ENCODE measurements at regions not wholly inside any gene's neighbourhood (a gene's known extent, or its start where the extent isn't known, plus 50 kb on each side); places are given as distances from the start of the nearest gene placed in this dataset.

- H3K27ac ChIP-seq (ENCODE audit: low read depth, low read length): no peak overlapping the region
- no peaks in the 10 kb centered on the region for H3K36me3 ChIP-seq (ENCODE audit: control insufficient read depth in 2 of 4, insufficient read depth in 4 of 4, low read length in 3 of 4)
- no peak overlapping the region for H3K23ac ChIP-seq (ENCODE audit: insufficient read length)
- H3K9me3 ChIP-seq (ENCODE audit: insufficient read depth in 2 of 2, low read depth in 1 of 2, low read length in 1 of 2): no peaks in the 10 kb centered on the region
- no peaks in the 10 kb centered on the region for H3K79me2 ChIP-seq (ENCODE audit: control insufficient read depth in 1 of 2, insufficient read depth in 2 of 2, low read length in 2 of 2)
- H2BK5ac ChIP-seq (ENCODE audit: low read depth, low read length): no peak overlapping the region
- H2AK5ac ChIP-seq (ENCODE audit: low read depth, low read length): no peak overlapping the region
- H4K5ac ChIP-seq (ENCODE audit: insufficient read length, low read depth, low read length): no peak overlapping the region
- H3K18ac ChIP-seq (ENCODE audit: extremely low read depth, low read length): no peak overlapping the region
- ChIA-PET POLR2A (ENCODE audit: partially characterized antibody) (no interaction called here), CTCF (ENCODE audit: partially characterized antibody) (no interaction called here)
- DNase-seq (ENCODE audit: low read depth in 1 of 2, low spot score in 2 of 2) (no peak), FAIRE-seq (no peak)
- WGBS, 2 experiments (ENCODE audit: extremely low coverage in 1 of 2, insufficient coverage in 1 of 2, insufficient read length in 1 of 2, insufficient replicate concordance in 2 of 2, low coverage in 1 of 2, low lambda C conversion rate in 2 of 2, missing lambda C conversion rate in 1 of 2): 88% methylated on average over 2 of the region's 2 CpGs; no CpG with 5 or more reads in 1 of the 2 experiments
- H3K4me1 ChIP-seq (replicated peaks in 1 of 4; ENCODE audit: control insufficient read depth in 3 of 4, insufficient read depth in 4 of 4, low read length in 3 of 4): no peaks in the 10 kb centered on the region
- H2AFZ ChIP-seq (ENCODE audit: low read length): no peak overlapping the region
- H4K91ac ChIP-seq (replicated peaks; ENCODE audit: insufficient read length, low read length): no peak overlapping the region
- no peak overlapping the region for H3K56ac ChIP-seq (replicated peaks; ENCODE audit: insufficient read length, low read depth, low read length)
- H3K4me2 ChIP-seq (ENCODE audit: insufficient read depth in 1 of 2, low read depth in 2 of 2, low read length in 2 of 2): no peak overlapping the region
- H3K79me1 ChIP-seq (ENCODE audit: low read depth, low read length): no peaks in the 10 kb centered on the region
- no peak overlapping the region for H2BK20ac ChIP-seq (ENCODE audit: low read length)
- no peaks in the 10 kb centered on the region for H4K20me1 ChIP-seq (replicated peaks in 1 of 2; ENCODE audit: control insufficient read depth in 1 of 2, insufficient read depth in 2 of 2, low read length in 2 of 2)
- no peak overlapping the region for H4K8ac ChIP-seq (ENCODE audit: extremely low read depth, insufficient read depth, low read length)
- no peak overlapping the region for H2BK15ac ChIP-seq (ENCODE audit: low read length)
- no peak overlapping the region for H3K4me3 ChIP-seq (ENCODE audit: extremely low read depth in 1 of 4, insufficient read depth in 2 of 4, low read depth in 3 of 4, low read length in 4 of 4)
- H3K27me3 ChIP-seq (replicated peaks in 1 of 4; ENCODE audit: control insufficient read depth in 3 of 4, extremely low read depth in 1 of 4, insufficient read depth in 3 of 4, low read length in 3 of 4): no peaks in the 10 kb centered on the region
- no peaks in the 10 kb centered on the region for H3K23me2 ChIP-seq (ENCODE audit: low read depth, low read length)
- H2BK12ac ChIP-seq (ENCODE audit: low read depth, low read length): no peak overlapping the region
- no peak overlapping the region for H3K9ac ChIP-seq (replicated peaks in 1 of 4; ENCODE audit: extremely low read depth in 1 of 4, low read depth in 3 of 4, low read length in 3 of 4)
- H3K14ac ChIP-seq (ENCODE audit: insufficient read length): no peak overlapping the region
- H2BK120ac ChIP-seq (replicated peaks; ENCODE audit: low read depth, low read length): no peak overlapping the region
- no peak overlapping the region for H3K4ac ChIP-seq (replicated peaks; ENCODE audit: insufficient read length, low read depth, low read length)
- TF ChIP-seq GTF2F1 (IDR thresholded peaks at IDR 0.05; ENCODE audit: borderline replicate concordance, low read depth, low read length): no peak
- TF ChIP-seq TCF12 (IDR thresholded peaks at IDR 0.05; ENCODE audit: low read depth, low read length): no peak
- no peak for TF ChIP-seq YY1 (IDR thresholded peaks at IDR 0.05; ENCODE audit: low read depth, low read length)
- no peak for TF ChIP-seq ATF2 (IDR thresholded peaks at IDR 0.05; ENCODE audit: low read length)
- no peak for TF ChIP-seq POU5F1 (IDR thresholded peaks at IDR 0.05; ENCODE audit: low read depth, low read length)
Observed at GRCh38 chr5:58022055-58022454, 437.8 kb downstream of the PLK2 start.

Measured in H1 (cell line).